Muscle layer of colon (tissue), 2 donors: ENCODE measurements at regions not wholly inside any gene's neighbourhood (a gene's known extent, or its start where the extent isn't known, plus 50 kb on each side); places are given as distances from the start of the nearest gene placed in this dataset.

Experiments
- H3K27ac ChIP-seq: one replicate; pipeline ENCODE4 v1.7.0; 2013; ENCODE audit warnings: low read depth, mild to moderate bottlenecking, low read length, moderate library complexity
- H3K27me3 ChIP-seq, 2 donors: one replicate each; pipeline ENCODE4 v1.7.0; 2013; ENCODE audit warnings: low read length in 2 of 2, mild to moderate bottlenecking in 2 of 2; ENCODE audit not compliant: insufficient read depth in 2 of 2, control insufficient read depth in 1 of 2
- H3K36me3 ChIP-seq: one replicate; pipeline ENCODE4 v1.7.0; 2013; ENCODE audit warnings: mild to moderate bottlenecking, low read length; ENCODE audit not compliant: insufficient read depth
- H3K4me1 ChIP-seq: one replicate; pipeline ENCODE4 v1.7.0; 2013; ENCODE audit warnings: mild to moderate bottlenecking, low read length; ENCODE audit not compliant: insufficient read depth
- H3K4me3 ChIP-seq, 2 donors: one replicate each; pipeline ENCODE4 v1.7.0; 2013; ENCODE audit warnings: low read length in 2 of 2, low read depth in 1 of 2, mild to moderate bottlenecking in 1 of 2, moderate library complexity in 1 of 2
- H3K9ac ChIP-seq: one replicate; pipeline ENCODE4 v1.7.0; 2013; ENCODE audit warnings: low read length
- H3K9me3 ChIP-seq: one replicate; pipeline ENCODE4 v1.7.0; 2013; ENCODE audit warnings: mild to moderate bottlenecking, low read length
- donor health status: abdominal sarcoma.
- donor health status: Adenocarcinoma of cecum.

- peaks cover 0 to 6% of the 10 kb centered on the region in 2 donors for H3K27me3 ChIP-seq
- no peak overlapping the region for H3K9ac ChIP-seq
Observed at GRCh38 chr16:86802013-86802412, 223.7 kb downstream of the FOXL1 start.

DNA sequence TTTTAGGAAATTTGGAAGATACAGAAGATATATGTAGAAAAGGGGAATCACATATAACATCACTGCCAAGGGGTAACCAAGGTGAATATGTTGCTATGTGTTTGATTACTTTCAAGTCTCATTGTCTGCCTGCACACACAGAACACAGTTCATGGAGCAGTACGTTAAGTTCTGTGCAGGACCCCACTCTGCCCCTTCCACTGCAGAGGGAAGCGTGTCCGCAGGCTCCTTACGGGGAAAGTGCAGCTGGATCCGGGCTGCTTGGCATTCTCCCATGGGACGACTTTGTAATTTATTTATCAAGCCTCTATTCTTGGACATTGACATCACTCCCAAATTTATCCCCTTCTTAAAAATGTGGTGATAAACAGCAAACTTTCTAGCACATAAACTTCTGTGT is 226.8 kb downstream of the FOXL1 start:
- Histone ChIP-seq H3K36me3 (no peaks in the 10 kb centered on the region), H3K9ac (no peak overlapping the region), H3K4me3 (no peak overlapping the region), H3K4me1 (no peaks in the 10 kb centered on the region), H3K27ac (no peak overlapping the region), H3K9me3 (no peaks in the 10 kb centered on the region), H3K27me3 (peaks cover 8 to 10% of the 10 kb centered on the region in 2 donors)

More at GRCh38 chr16:86802013-86802412, 223.7 kb downstream of the FOXL1 start:
- H3K4me3 ChIP-seq: no peak overlapping the region
- no peaks in the 10 kb centered on the region for H3K4me1 ChIP-seq
- no peaks in the 10 kb centered on the region for H3K9me3 ChIP-seq
- no peak overlapping the region for H3K27ac ChIP-seq
- H3K36me3 ChIP-seq: no peaks in the 10 kb centered on the region

DNA sequence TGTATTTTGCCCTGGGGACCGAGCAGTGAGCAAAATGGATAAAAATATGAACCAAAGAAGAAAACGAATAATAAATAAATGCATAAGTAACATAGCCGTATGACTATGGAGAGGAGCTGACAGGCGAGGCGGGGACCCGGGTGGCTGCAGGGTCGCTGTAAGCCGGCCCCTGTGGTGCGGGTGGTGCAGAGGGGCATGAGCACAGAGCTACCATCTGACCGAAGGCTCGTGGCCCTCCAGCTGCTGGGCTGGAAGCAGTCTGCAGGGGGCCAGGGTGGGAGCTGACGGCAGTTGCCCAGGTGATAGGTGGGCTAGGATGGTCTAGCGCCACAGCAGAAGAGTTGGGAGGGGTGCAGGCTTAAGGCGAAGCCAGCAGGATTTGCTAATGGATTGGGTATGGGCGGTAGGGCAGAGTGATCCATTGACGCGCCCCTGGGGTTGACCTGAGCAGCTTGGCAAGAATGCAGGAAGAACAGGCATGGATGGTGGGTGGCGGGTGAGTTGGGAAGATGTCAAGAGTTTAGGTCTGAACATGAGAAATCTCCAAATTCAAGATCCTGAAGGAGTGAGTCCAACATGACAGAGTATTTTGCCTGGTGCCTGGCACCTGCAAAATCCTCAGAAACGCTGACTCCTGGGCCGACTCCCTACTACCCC is 228.0 kb downstream of the FOXL1 start:
- Histone ChIP-seq H3K36me3 (no peaks in the 10 kb centered on the region), H3K9ac (no peak overlapping the region), H3K4me1 (no peaks in the 10 kb centered on the region), H3K9me3 (no peaks in the 10 kb centered on the region), H3K27ac (no peak overlapping the region), H3K27me3 (peaks cover 8 to 10% of the 10 kb centered on the region in 2 donors), H3K4me3 (no peak overlapping the region)

DNA sequence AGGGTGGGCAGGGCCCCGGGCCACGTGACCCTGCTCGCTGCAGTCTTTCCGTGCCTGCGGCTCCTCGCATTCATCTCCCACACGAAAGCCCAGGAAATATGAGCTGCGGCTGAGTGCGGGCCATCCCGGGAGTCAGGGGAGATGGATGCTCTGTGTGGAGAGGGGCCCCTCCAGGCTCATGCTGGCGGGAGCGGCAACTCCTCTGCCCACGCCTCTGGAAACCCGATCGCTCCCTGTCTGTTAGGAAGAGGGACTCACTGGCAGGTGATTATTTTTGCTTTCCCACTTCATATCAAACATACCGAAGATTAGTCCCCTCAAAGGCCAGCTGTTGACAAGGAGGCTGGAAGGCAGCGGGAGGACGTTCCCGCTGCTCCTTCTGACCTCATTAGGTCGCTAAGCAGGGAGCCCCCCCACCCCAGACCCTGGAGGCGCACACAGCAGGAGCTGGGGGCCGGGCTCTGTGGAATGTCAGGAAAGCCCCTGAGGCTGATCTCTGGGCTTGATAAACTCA is 228.5 kb downstream of the FOXL1 start:
- Histone ChIP-seq H3K27ac (no peak overlapping the region), H3K27me3 (peaks cover 8 to 10% of the 10 kb centered on the region in 2 donors), H3K4me1 (no peaks in the 10 kb centered on the region), H3K9ac (no peak overlapping the region), H3K9me3 (no peaks in the 10 kb centered on the region), H3K36me3 (no peaks in the 10 kb centered on the region), H3K4me3 (no peak overlapping the region)

DNA sequence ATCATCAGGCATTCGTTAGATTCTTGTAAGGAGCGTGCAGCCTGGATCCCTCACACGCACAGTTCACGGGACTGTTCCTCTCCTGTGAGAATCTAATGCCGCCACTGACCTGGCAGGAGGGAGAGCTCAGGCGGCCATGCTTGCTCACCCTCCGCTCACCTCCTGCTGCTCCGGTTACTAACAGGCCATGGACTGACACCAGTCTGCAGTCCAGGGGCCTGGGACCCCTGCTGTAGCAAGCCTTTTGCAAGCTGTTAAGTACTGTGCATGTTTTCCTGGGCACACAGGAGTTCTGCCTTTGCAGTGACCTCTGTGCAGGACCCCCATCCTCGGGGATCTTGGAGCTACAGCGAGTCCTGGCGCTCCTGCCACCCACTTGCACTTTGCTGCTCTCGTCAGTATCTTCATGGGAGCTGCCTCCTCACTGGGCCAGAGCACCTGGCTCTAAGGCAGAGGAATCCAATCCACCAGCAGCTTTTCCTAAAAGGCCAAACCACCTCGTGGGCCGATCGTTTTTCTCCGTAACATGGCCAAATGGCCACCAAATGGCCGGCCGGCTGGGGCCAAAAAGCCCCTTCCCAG is 230.6 kb downstream of the FOXL1 start:
- H3K9me3 ChIP-seq: no peaks in the 10 kb centered on the region
- H3K27me3 ChIP-seq: peaks cover 8 to 10% of the 10 kb centered on the region in 2 donors
- no peak overlapping the region for H3K27ac ChIP-seq
- H3K4me3 ChIP-seq: no peak overlapping the region
- no peaks in the 10 kb centered on the region for H3K4me1 ChIP-seq
- no peaks in the 10 kb centered on the region for H3K36me3 ChIP-seq
- H3K9ac ChIP-seq: no peak overlapping the region

GRCh38 chr16:86809458-86809955 is 231.2 kb downstream of the FOXL1 start:
- Histone ChIP-seq H3K9me3 (no peaks in the 10 kb centered on the region), H3K4me1 (no peaks in the 10 kb centered on the region), H3K36me3 (no peaks in the 10 kb centered on the region), H3K9ac (no peak overlapping the region), H3K27ac (no peak overlapping the region), H3K4me3 (no peak overlapping the region), H3K27me3 (peaks cover 8 to 10% of the 10 kb centered on the region in 2 donors)

- Histone ChIP-seq H3K36me3 (no peaks in the 10 kb centered on the region), H3K4me1 (no peaks in the 10 kb centered on the region), H3K9me3 (no peaks in the 10 kb centered on the region), H3K27me3 (peaks cover 8 to 10% of the 10 kb centered on the region in 2 donors), H3K27ac (no peak overlapping the region), H3K9ac (no peak overlapping the region), H3K4me3 (no peak overlapping the region)
Observed at GRCh38 chr16:86810062-86810461, 231.7 kb downstream of the FOXL1 start.

GRCh38 chr16:86812363-86812970 is 234.1 kb downstream of the FOXL1 start:
- H3K27me3 ChIP-seq: peaks cover 0 to 8% of the 10 kb centered on the region in 2 donors
- no peak overlapping the region for H3K27ac ChIP-seq
- H3K9ac ChIP-seq: no peak overlapping the region
- H3K9me3 ChIP-seq: no peaks in the 10 kb centered on the region
- no peaks in the 10 kb centered on the region for H3K4me1 ChIP-seq
- no peaks in the 10 kb centered on the region for H3K36me3 ChIP-seq
- no peak overlapping the region for H3K4me3 ChIP-seq

- Histone ChIP-seq H3K27me3 (no peaks in the 10 kb centered on the region), H3K36me3 (no peaks in the 10 kb centered on the region)
Observed at GRCh38 chr16:86814256-86814655, 235.9 kb downstream of the FOXL1 start.

GRCh38 chr16:86816930-86817625 is 238.7 kb downstream of the FOXL1 start:
- Histone ChIP-seq H3K4me3 (no peak overlapping the region), H3K9me3 (no peaks in the 10 kb centered on the region), H3K4me1 (no peaks in the 10 kb centered on the region), H3K36me3 (no peaks in the 10 kb centered on the region), H3K27ac (no peak overlapping the region), H3K9ac (no peak overlapping the region), H3K27me3 (no peaks in the 10 kb centered on the region)

More at GRCh38 chr16:86814256-86814655, 235.9 kb downstream of the FOXL1 start:
- Histone ChIP-seq H3K4me1 (no peaks in the 10 kb centered on the region), H3K27ac (no peak overlapping the region), H3K9ac (no peak overlapping the region), H3K9me3 (no peaks in the 10 kb centered on the region), H3K4me3 (no peak overlapping the region)
